ENCODE measurements at regions not wholly inside any gene's neighbourhood (a gene's known extent, or its start where the extent isn't known, plus 50 kb on each side); places are given as distances from the start of the nearest gene placed in this dataset.
"Not testable (repeated sequence)": the region's sequence is repeated elsewhere in the genome, so short reads cannot be mapped to it uniquely, and the experiment has no call there.

- ATAC-seq, result no peak
- no peaks in the 10 kb centered on the region for H3K9me3 Mint-ChIP-seq
- intact Hi-C loops (cut with micrococcal nuclease), result no loop called here
- DNase-seq, result no peak
- no peaks in the 10 kb centered on the region for H3K27me3 Mint-ChIP-seq
- no peak overlapping the region for H3K27ac Mint-ChIP-seq
- ChIA-PET POLR2A (no interaction called here), CTCF (no interaction called here)
- no peaks in the 10 kb centered on the region for H3K36me3 Mint-ChIP-seq (ENCODE audit: low read depth)
- no peak overlapping the region for H3K4me3 Mint-ChIP-seq
- no peak for TF ChIP-seq CTCF (IDR thresholded peaks at IDR 0.05)
- H3K4me1 Mint-ChIP-seq (ENCODE audit: low read depth), result no peaks in the 10 kb centered on the region
These were observed 73.3 kb upstream of the ZDHHC15 start for GRCh38 chrX:75596178-75596577.

GRCh38 chrX:75593186-75593585, 70.3 kb upstream of the ZDHHC15 start:
- H3K36me3 Mint-ChIP-seq (ENCODE audit: low read depth); H3K27ac Mint-ChIP-seq; POLR2A ChIA-PET; H3K9me3 Mint-ChIP-seq; DNase-seq; intact Hi-C loops (cut with micrococcal nuclease); H3K27me3 Mint-ChIP-seq; CTCF ChIA-PET; ATAC-seq; H3K4me3 Mint-ChIP-seq; H3K4me1 Mint-ChIP-seq (ENCODE audit: low read depth): not testable (repeated sequence)

- TF ChIP-seq CTCF (IDR thresholded peaks at IDR 0.05), result no peak
- no peak for ATAC-seq
- ChIA-PET CTCF (no interaction called here), POLR2A (no interaction called here)
- Mint-ChIP-seq H3K27ac (no peak overlapping the region), H3K36me3 (ENCODE audit: low read depth) (peaks cover 5% of the 10 kb centered on the region), H3K4me3 (no peak overlapping the region), H3K4me1 (ENCODE audit: low read depth) (no peaks in the 10 kb centered on the region), H3K27me3 (no peaks in the 10 kb centered on the region), H3K9me3 (peaks cover under 1% of the 10 kb centered on the region)
- intact Hi-C loops (cut with micrococcal nuclease), result no loop called here
- DNase-seq, result no peak
These were observed 59.7 kb upstream of the ZDHHC15 start for GRCh38 chrX:75582511-75582910.

All from activated CD8-positive, alpha-beta T cell treated with anti-CD3 and anti-CD28 coated beads for 36 hours (primary cell).